PC-3 (cell line): ENCODE measurements at regions not wholly inside any gene's neighbourhood (a gene's known extent, or its start where the extent isn't known, plus 50 kb on each side); places are given as distances from the start of the nearest gene placed in this dataset.
"Not testable (repeated sequence)": the region's sequence is repeated elsewhere in the genome, so short reads cannot be mapped to it uniquely, and the experiment has no call there.

Source experiments
- ATAC-seq: fragments of 200-7000 bp; cut with Tn5 transposase; 2 replicates; pipeline ENCODE4 v1.9.1; 2020; ENCODE audit warnings: mild to moderate bottlenecking, moderate library complexity
- BruUV-seq: library from RNA; stranded (reverse); fragments of 400-500 nt; replicated peaks from 2 replicates; lab custom pipeline; 2021; lab: Mats Ljungman, UMichigan
- CTCF ChIA-PET: fragments of 300-600 bp; sonication (Branson Sonifier 250); formaldehyde crosslinking; loops from one replicate; lab custom pipeline; 2022; ENCODE audit warnings: antibody characterized with exemption; lab: Charles Lee
- POLR2A ChIA-PET: fragments of 300-600 bp; sonication (Branson Sonifier 250); formaldehyde crosslinking; loops from one replicate; lab custom pipeline; 2022; ENCODE audit warnings: antibody characterized with exemption; ENCODE audit not compliant: unreplicated experiment; lab: Charles Lee
- DNase-seq: peaks from one replicate; pipeline ENCODE4 v3.0.0-alpha.2; 2015
- H2AFZ ChIP-seq: fragments of 300-600 bp; sonication (generic); 2 replicates; pipeline ENCODE4 v1.6.0; 2016; ENCODE audit warnings: antibody characterized with exemption, low read length
- H3F3A ChIP-seq: fragments of 300-600 bp; sonication (generic); one replicate; pipeline ENCODE4 v1.6.0; 2017; ENCODE audit warnings: antibody characterized with exemption, low read length, control low read depth, mild to moderate bottlenecking; ENCODE audit not compliant: unreplicated experiment
- H3K27ac ChIP-seq: fragments of 300-600 bp; sonication (generic); 2 replicates; pipeline ENCODE4 v1.5.1; 2016; ENCODE audit warnings: mild to moderate bottlenecking, low read length
- H3K27me3 ChIP-seq: fragments of 300-600 bp; sonication (generic); 2 replicates; pipeline ENCODE4 v1.6.1; 2016; ENCODE audit warnings: low read length, mixed read lengths
- H3K36me3 ChIP-seq: fragments of 300-600 bp; sonication (generic); 2 replicates; pipeline ENCODE4 v1.6.1; 2016; ENCODE audit warnings: low read depth, mixed run types, low read length, mixed read lengths
- H3K4me1 ChIP-seq: fragments of 300-600 bp; sonication (generic); 2 replicates; pipeline ENCODE4 v1.5.1; 2016; ENCODE audit warnings: low read length; ENCODE audit not compliant: insufficient read depth
- H3K4me2 ChIP-seq: fragments of 300-600 bp; sonication (generic); 2 replicates; pipeline ENCODE4 v1.6.0; 2016; ENCODE audit warnings: low read length
- H3K4me3 ChIP-seq: fragments of 300-600 bp; sonication (generic); 2 replicates; pipeline ENCODE4 v1.5.1; 2016; ENCODE audit warnings: mild to moderate bottlenecking, low read length, mixed read lengths
- H3K79me2 ChIP-seq: fragments of 300-600 bp; sonication (generic); 2 replicates; pipeline ENCODE4 v1.6.1; 2017; ENCODE audit warnings: low read length, mixed read lengths
- H3K9ac ChIP-seq: fragments of 300-600 bp; sonication (generic); 2 replicates; pipeline ENCODE4 v1.6.0; 2016; ENCODE audit warnings: mild to moderate bottlenecking, low read length
- H3K9me2 ChIP-seq: fragments of 300-600 bp; sonication (generic); replicated peaks from 2 replicates; pipeline ENCODE4 v1.6.1; 2016; ENCODE audit warnings: mixed run types, low read length, mixed read lengths
- H3K9me3 ChIP-seq: fragments of 300-600 bp; sonication (generic); 2 replicates; pipeline ENCODE4 v1.6.1; 2016; ENCODE audit warnings: low read length, mixed read lengths
- H4K20me1 ChIP-seq: fragments of 300-600 bp; sonication (generic); 2 replicates; pipeline ENCODE4 v1.6.1; 2016; ENCODE audit warnings: low read length, mixed read lengths
- CTCF ChIP-seq: fragments of 300-600 bp; sonication (generic); conservative IDR thresholded peaks from 2 replicates; pipeline ENCODE4 v1.5.1; 2017; ENCODE audit warnings: antibody characterized with exemption, low read depth, mild to moderate bottlenecking, low read length
- EZH2 ChIP-seq: fragments of 300-600 bp; sonication (generic); IDR thresholded peaks from one replicate; pipeline ENCODE4 v1.6.1; 2017; ENCODE audit warnings: antibody characterized with exemption, mild to moderate bottlenecking, low read length; ENCODE audit not compliant: unreplicated experiment
- EZH2phosphoT487 ChIP-seq: fragments of 300-600 bp; sonication (generic); IDR thresholded peaks from 2 replicates; pipeline ENCODE4 v1.6.1; 2018; ENCODE audit warnings: mild to moderate bottlenecking, antibody characterized with exemption, low read length, borderline replicate concordance
- intact Hi-C: fragments of 100-400 bp; cut with micrococcal nuclease; formaldehyde crosslinking; loops from 2 replicates; pipeline ENCODE4 v1.9.0; 2023

GRCh38 chr12:3419558-3419957 is 71.4 kb upstream of the PRMT8 start:
- TF ChIP-seq CTCF (no peak), EZH2 (no peak), EZH2phosphoT487 (no peak)
- Histone ChIP-seq H3K4me3 (no peak overlapping the region), H3K4me2 (no peak overlapping the region), H3K36me3 (no peaks in the 10 kb centered on the region), H3K79me2 (no peaks in the 10 kb centered on the region), H2AFZ (no peak overlapping the region), H3K27me3 (0 out of 2 replicates have a peak, but pooled peaks cover 5% of the 10 kb centered on the region), H3K9ac (no peak overlapping the region), H3K27ac (no peak overlapping the region), H3F3A (no peaks in the 10 kb centered on the region), H3K4me1 (no peaks in the 10 kb centered on the region), H3K9me3 (no peaks in the 10 kb centered on the region), H4K20me1 (no peaks in the 10 kb centered on the region), H3K9me2 (no peaks in the 10 kb centered on the region)
- ATAC-seq (no peak), DNase-seq (no peak)
- intact Hi-C loops = no loop called here
- ChIA-PET CTCF (no interaction called here), POLR2A (no interaction called here)
- BruUV-seq = no TSS peak

GRCh38 chr12:3420693-3421092 is 70.3 kb upstream of the PRMT8 start:
- Histone ChIP-seq H3K36me3 (no peaks in the 10 kb centered on the region), H3K27me3 (0 out of 2 replicates have a peak, but pooled peaks cover 5% of the 10 kb centered on the region), H2AFZ (no peak overlapping the region), H3K79me2 (no peaks in the 10 kb centered on the region), H3K27ac (no peak overlapping the region), H3F3A (no peaks in the 10 kb centered on the region), H3K4me1 (no peaks in the 10 kb centered on the region), H3K9me3 (no peaks in the 10 kb centered on the region), H3K4me2 (no peak overlapping the region), H3K9ac (no peak overlapping the region), H4K20me1 (no peaks in the 10 kb centered on the region), H3K9me2 (no peaks in the 10 kb centered on the region), H3K4me3 (no peak overlapping the region)
- POLR2A ChIA-PET = no interaction called here
- intact Hi-C loops = no loop called here
- TF ChIP-seq EZH2phosphoT487 (no peak), CTCF (no peak)
- BruUV-seq = no TSS peak
- CTCF ChIA-PET = no interaction called here
- DNase-seq = no peak
- ATAC-seq = no peak

- H3F3A ChIP-seq = no peaks in the 10 kb centered on the region
- no peaks in the 10 kb centered on the region for H3K79me2 ChIP-seq
- no peaks in the 10 kb centered on the region for H3K36me3 ChIP-seq
- no peak overlapping the region for H3K4me2 ChIP-seq
- no peak for TF ChIP-seq EZH2phosphoT487
- no peak for TF ChIP-seq EZH2
- TF ChIP-seq CTCF = no peak
- ChIA-PET CTCF (no interaction called here), POLR2A (no interaction called here)
- H3K9me3 ChIP-seq = no peaks in the 10 kb centered on the region
- DNase-seq (no peak), ATAC-seq (no peak)
- no peaks in the 10 kb centered on the region for H4K20me1 ChIP-seq
- H3K4me1 ChIP-seq = no peaks in the 10 kb centered on the region
- H3K9me2 ChIP-seq = no peaks in the 10 kb centered on the region
- intact Hi-C loops = no loop called here
- H3K27me3 ChIP-seq = 0 out of 2 replicates have a peak, but pooled peaks cover 5% of the 10 kb centered on the region
- no peak overlapping the region for H2AFZ ChIP-seq
- BruUV-seq = no TSS peak
- H3K9ac ChIP-seq = no peak overlapping the region
- H3K4me3 ChIP-seq = no peak overlapping the region
- H3K27ac ChIP-seq = no peak overlapping the region
Measured at GRCh38 chr12:3421191-3421978, 69.6 kb upstream of the PRMT8 start.

- H2AFZ ChIP-seq, H3K9ac ChIP-seq, H3K36me3 ChIP-seq, H3F3A ChIP-seq, POLR2A ChIA-PET, H3K79me2 ChIP-seq, H3K4me2 ChIP-seq, H3K9me2 ChIP-seq, BruUV-seq, H3K27ac ChIP-seq, intact Hi-C loops, H3K4me1 ChIP-seq, H3K27me3 ChIP-seq, DNase-seq, CTCF ChIA-PET, H3K4me3 ChIP-seq, H3K9me3 ChIP-seq, ATAC-seq, H4K20me1 ChIP-seq: not testable (repeated sequence)
Measured at GRCh38 chr12:3424796-3425195, 66.2 kb upstream of the PRMT8 start.
